Natural killer cell (primary cell): ENCODE measurements at regions not wholly inside any gene's neighbourhood (a gene's known extent, or its start where the extent isn't known, plus 50 kb on each side); places are given as distances from the start of the nearest gene placed in this dataset.

Source experiments
- ATAC-seq, 3 donors: fragments of 150-1000 bp in 2 of 3; fragments of 200-7000 bp in 1 of 3; cut with Tn5 transposase; 1 replicate in 1 of 3; 2 replicates in 2 of 3; pipeline ENCODE4 v1.10.0; 2021; ENCODE audit warnings: mild to moderate bottlenecking in 2 of 3, moderate library complexity in 2 of 3
- DNase-seq, 2 donors: peaks; one replicate each; pipeline versions ENCODE4 v3.0.0 to v3.0.0-alpha.2; 2013 to 2021; ENCODE audit warnings: mixed read lengths in 1 of 2
- H3K27ac ChIP-seq: one replicate; pipeline ENCODE4 v1.5.1; 2013; ENCODE audit warnings: mild to moderate bottlenecking, low read length
- H3K27me3 ChIP-seq: one replicate; pipeline ENCODE4 v1.6.1; 2013; ENCODE audit warnings: low read length; ENCODE audit not compliant: control insufficient read depth, insufficient read depth
- H3K36me3 ChIP-seq: one replicate; pipeline ENCODE4 v1.6.1; 2013; ENCODE audit warnings: low read length; ENCODE audit not compliant: control insufficient read depth, insufficient read depth
- H3K4me1 ChIP-seq: one replicate; pipeline ENCODE4 v1.6.1; 2013; ENCODE audit warnings: low read length; ENCODE audit not compliant: control insufficient read depth, insufficient read depth
- H3K4me3 ChIP-seq: one replicate; pipeline ENCODE4 v1.5.1; 2013; ENCODE audit warnings: low read length
- H3K9me3 ChIP-seq: one replicate; pipeline ENCODE4 v1.6.1; 2013; ENCODE audit warnings: low read length; ENCODE audit not compliant: control insufficient read depth, insufficient read depth
- H3K27ac Mint-ChIP-seq, 2 donors: one replicate each; pipeline ENCODE4 v1.8.0; 2022; ENCODE audit warnings: mild to moderate bottlenecking in 2 of 2, mixed read lengths in 2 of 2, moderate library complexity in 1 of 2
- H3K27me3 Mint-ChIP-seq, 2 donors: one replicate each; pipeline ENCODE4 v1.8.0; 2022; ENCODE audit warnings: low read depth in 2 of 2, mixed read lengths in 2 of 2
- H3K36me3 Mint-ChIP-seq: one replicate; pipeline ENCODE4 v1.8.0; 2022; ENCODE audit warnings: mixed read lengths
- H3K4me1 Mint-ChIP-seq, 2 donors: one replicate each; pipeline ENCODE4 v1.8.0; 2022; ENCODE audit warnings: mixed read lengths in 2 of 2
- H3K4me3 Mint-ChIP-seq: one replicate; pipeline ENCODE4 v1.8.0; 2022; ENCODE audit warnings: mild to moderate bottlenecking, moderate library complexity, mixed read lengths
- H3K9me3 Mint-ChIP-seq, 2 donors: one replicate each; pipeline ENCODE4 v1.8.0; 2022; ENCODE audit warnings: mixed read lengths in 2 of 2
- CTCF ChIP-seq: fragments of 200-600 bp; IDR thresholded peaks from one replicate; pipeline ENCODE4 v1.8.0; 2022; ENCODE audit warnings: antibody characterized with exemption
- whole genome bisulfite sequencing: methylation state at CpG from one replicate; pipeline ENCODE4 v1.1.7; 2013; ENCODE audit warnings: missing lambda C conversion rate; ENCODE audit not compliant: insufficient coverage; 5-methylcytosine and 5-hydroxymethylcytosine counted together
- intact Hi-C: fragments of 100-400 bp; cut with micrococcal nuclease; formaldehyde crosslinking; loops from one replicate; pipeline ENCODE4 v1.14.2; 2022

- Histone ChIP-seq H3K27me3 (no peaks in the 10 kb centered on the region), H3K4me3 (no peak overlapping the region), H3K27ac (no peak overlapping the region), H3K9me3 (no peaks in the 10 kb centered on the region), H3K36me3 (no peaks in the 10 kb centered on the region), H3K4me1 (no peaks in the 10 kb centered on the region)
- H3K4me1 Mint-ChIP-seq: no peaks in the 10 kb centered on the region
- intact Hi-C loops: no loop called here
- TF ChIP-seq CTCF: no peak
- no peak overlapping the region for H3K27ac Mint-ChIP-seq
- 86% methylated on average over 2 of the region's 3 CpGs for WGBS
- no peaks in the 10 kb centered on the region for H3K36me3 Mint-ChIP-seq
- ATAC-seq (no peak), DNase-seq (no peak)
- H3K4me3 Mint-ChIP-seq: no peak overlapping the region
- peaks cover 0 to 2% of the 10 kb centered on the region in 2 donors for H3K9me3 Mint-ChIP-seq
- no peaks in the 10 kb centered on the region for H3K27me3 Mint-ChIP-seq
These were observed 303.1 kb downstream of the GPD2 start for GRCh38 chr2:156739301-156739700.

GRCh38 chr2:156745619-156746018 lies 309.4 kb downstream of the GPD2 start:
- intact Hi-C loops: no loop called here
- 87% methylated on average over 1 of the region's 2 CpGs for WGBS
- no peaks in the 10 kb centered on the region for H3K27me3 Mint-ChIP-seq
- ATAC-seq (no peak), DNase-seq (no peak)
- Histone ChIP-seq H3K4me3 (no peak overlapping the region), H3K27ac (no peak overlapping the region), H3K4me1 (no peaks in the 10 kb centered on the region), H3K9me3 (no peaks in the 10 kb centered on the region), H3K36me3 (no peaks in the 10 kb centered on the region), H3K27me3 (no peaks in the 10 kb centered on the region)
- no peak overlapping the region for H3K27ac Mint-ChIP-seq
- H3K9me3 Mint-ChIP-seq: peaks cover 0 to 3% of the 10 kb centered on the region in 2 donors
- no peaks in the 10 kb centered on the region for H3K36me3 Mint-ChIP-seq
- no peak for TF ChIP-seq CTCF
- no peaks in the 10 kb centered on the region for H3K4me1 Mint-ChIP-seq
- no peak overlapping the region for H3K4me3 Mint-ChIP-seq

GRCh38 chr2:156748221-156748620 lies 312.0 kb downstream of the GPD2 start:
- Mint-ChIP-seq H3K4me3 (no peak overlapping the region), H3K9me3 (peaks cover 0 to 3% of the 10 kb centered on the region in 2 donors), H3K27me3 (no peaks in the 10 kb centered on the region), H3K4me1 (no peaks in the 10 kb centered on the region), H3K36me3 (no peaks in the 10 kb centered on the region), H3K27ac (no peak overlapping the region)
- no peaks in the 10 kb centered on the region for H3K27me3 ChIP-seq
- no peak overlapping the region for H3K27ac ChIP-seq
- no peaks in the 10 kb centered on the region for H3K4me1 ChIP-seq
- no peak for TF ChIP-seq CTCF
- 80% methylated on average over 4 of the region's 5 CpGs for WGBS
- no peak overlapping the region for H3K4me3 ChIP-seq
- DNase-seq (no peak), ATAC-seq (no peak)
- no peaks in the 10 kb centered on the region for H3K9me3 ChIP-seq
- intact Hi-C loops: no loop called here
- no peaks in the 10 kb centered on the region for H3K36me3 ChIP-seq

- intact Hi-C loops: no loop called here
- H3K4me1 Mint-ChIP-seq: no peaks in the 10 kb centered on the region
- TF ChIP-seq CTCF: no peak
- Histone ChIP-seq H3K36me3 (no peaks in the 10 kb centered on the region), H3K27me3 (no peaks in the 10 kb centered on the region), H3K4me3 (no peak overlapping the region), H3K27ac (no peak overlapping the region), H3K4me1 (no peaks in the 10 kb centered on the region), H3K9me3 (no peaks in the 10 kb centered on the region)
- H3K4me3 Mint-ChIP-seq: no peak overlapping the region
- no peak for DNase-seq
- no peak overlapping the region for H3K27ac Mint-ChIP-seq
- WGBS: 81% methylated on average over 2 of the region's 2 CpGs
- H3K36me3 Mint-ChIP-seq: no peaks in the 10 kb centered on the region
- H3K27me3 Mint-ChIP-seq: no peaks in the 10 kb centered on the region
- no peaks in the 10 kb centered on the region for H3K9me3 Mint-ChIP-seq
- ATAC-seq: no peak
These were observed 315.9 kb downstream of the GPD2 start for GRCh38 chr2:156752042-156752441.
